ENCODE measurements at regions not wholly inside any gene's neighbourhood (a gene's known extent, or its start where the extent isn't known, plus 50 kb on each side); places are given as distances from the start of the nearest gene placed in this dataset.
"Not testable (repeated sequence)": the region's sequence is repeated elsewhere in the genome, so short reads cannot be mapped to it uniquely, and the experiment has no call there.

DNA sequence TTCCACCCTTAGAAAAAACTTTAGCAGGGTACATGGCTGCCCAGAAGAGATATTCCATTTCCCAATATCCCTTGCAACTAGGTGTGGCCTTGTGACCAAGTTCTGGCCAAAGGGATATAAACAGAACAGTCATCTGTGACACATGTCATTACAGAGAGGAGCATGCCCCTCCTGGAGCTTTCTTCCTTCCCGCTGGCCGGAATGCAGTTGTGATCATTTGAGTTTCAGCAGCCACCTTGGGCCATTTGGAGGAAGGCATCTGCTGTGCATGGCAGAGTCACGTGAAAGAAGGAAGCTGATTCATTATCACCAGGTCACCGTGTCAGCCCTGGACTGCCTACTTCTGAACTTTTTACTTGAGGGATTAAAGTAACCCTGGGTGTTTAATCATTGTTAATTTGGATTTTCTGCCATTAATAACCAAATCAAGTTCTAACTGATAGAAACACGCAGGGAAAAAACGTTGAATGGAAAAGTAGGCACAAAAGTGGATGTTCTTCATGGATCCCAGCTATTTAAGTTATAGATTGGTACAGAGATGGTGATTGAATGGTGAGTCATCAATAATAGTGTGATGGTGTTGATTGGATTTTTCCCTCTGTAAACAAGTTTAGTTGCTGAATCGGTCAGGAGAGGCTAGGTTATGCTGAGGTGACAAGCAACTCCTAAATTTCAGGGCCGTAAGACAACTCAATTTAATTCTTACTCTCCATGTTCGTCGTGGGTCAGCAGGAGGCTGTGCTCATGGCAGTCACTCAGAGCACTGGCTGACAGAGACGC, 80.7 kb upstream of the CCDC167 start:
- no peak for DNase-seq

DNA sequence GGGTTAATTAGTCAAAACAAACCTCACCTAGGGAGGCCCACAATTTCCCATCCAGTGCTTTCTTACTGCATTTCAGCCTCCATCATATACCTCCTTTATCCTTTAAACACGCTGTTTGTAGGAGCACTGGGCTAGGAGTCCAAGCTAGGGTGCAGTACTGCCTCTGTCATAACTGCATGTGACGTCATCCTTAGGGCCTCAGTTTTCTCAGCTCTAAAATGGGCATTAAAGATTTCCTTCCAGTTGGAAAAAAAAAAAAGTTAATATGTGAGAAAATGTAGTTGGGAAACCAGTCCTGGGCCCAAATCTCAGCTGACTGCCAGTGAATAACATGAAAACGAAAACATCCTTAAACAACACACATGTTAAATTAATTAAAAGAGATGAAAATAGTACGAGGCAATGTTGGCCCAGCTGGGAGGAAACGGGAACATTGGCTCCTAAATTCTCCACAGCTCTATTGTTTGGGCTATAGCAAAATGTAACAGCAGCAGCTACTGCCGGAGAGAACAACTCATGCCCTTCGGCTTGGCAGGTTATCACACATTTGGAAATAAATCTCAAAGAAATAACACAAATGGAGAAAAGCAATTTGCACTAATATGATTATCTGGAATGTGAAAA, 79.9 kb upstream of the CCDC167 start:
- DNase-seq: no peak

DNA sequence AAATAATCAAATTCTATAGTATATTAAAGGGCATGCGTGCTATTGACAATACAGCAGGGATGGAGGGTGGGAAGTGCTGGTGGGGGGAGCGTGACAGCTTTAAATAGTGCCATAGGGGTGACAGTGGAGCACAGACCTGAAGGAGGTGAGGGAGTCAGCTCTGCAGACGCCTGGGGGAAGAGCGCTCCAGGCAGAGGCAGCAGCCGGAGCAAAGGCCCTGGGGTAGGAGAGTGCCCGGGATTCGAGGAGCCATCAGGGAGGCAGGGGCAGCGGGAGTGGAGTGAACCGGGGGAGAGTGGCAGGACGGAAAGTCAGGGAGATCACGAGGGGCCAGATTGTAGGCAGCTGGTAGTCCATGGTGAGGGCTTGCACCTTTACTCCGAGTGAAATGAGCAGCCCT, 78.4 kb upstream of the CCDC167 start:
- DNase-seq: no peak

DNA sequence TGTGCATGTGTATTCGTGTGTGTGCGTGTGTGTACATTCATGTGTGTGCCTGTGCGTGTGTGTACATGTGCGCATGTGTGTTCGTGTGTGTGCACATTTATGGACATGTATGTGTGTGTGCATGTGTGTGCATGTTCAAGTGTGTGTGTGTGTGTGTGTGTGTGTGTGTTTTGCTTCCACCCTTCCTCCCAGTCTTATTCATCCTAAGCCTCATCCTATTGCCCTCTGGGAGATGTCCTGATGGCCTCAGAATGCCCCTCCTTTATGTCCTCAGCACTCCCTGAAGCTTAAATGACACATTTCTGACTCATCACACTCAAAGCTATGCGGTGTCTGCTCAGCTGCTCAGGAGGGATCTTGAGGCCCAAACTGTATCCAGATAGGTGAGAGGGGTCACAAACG, 76.6 kb upstream of the CCDC167 start:
- DNase-seq: no peak

DNA sequence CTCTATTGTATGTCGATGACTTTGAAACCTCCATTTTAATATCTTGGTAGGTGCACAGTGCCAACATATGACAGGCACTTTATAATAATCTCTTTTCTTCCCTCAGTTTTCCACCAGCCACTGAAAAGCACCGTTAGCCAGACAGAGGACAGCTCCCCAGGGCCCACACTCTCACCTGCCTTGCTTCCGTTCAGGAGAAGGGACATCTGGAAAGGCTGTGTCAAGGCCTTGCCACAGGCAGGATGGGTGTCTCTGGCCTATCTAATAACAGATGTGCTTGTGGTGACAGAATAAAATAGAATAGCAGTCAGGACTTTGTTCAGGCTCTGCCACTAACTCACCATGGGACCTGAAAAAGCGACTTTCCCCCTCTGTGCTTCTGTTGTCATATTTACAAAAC, 75.5 kb upstream of the CCDC167 start:
- no peak for DNase-seq

DNA sequence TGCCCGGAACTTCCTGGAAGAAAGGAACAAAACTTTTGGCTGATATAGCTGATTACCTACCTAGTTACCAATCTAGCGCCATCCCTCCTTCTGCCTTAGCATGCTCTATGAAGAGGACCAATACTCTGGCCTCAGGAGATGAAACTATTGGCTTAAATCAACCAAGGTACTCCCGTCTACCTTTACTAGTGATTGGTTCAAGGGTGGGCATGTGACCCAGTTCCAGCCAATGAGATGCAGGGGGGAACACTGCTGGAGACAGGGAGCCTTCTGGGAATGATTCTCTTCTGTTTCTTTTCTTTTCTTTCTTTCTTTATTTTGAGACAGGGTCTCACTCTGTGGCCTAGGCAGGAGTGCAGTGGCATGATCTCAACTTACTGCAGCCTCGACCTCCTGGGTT, 72.6 kb upstream of the CCDC167 start:
- DNase-seq: no peak

DNA sequence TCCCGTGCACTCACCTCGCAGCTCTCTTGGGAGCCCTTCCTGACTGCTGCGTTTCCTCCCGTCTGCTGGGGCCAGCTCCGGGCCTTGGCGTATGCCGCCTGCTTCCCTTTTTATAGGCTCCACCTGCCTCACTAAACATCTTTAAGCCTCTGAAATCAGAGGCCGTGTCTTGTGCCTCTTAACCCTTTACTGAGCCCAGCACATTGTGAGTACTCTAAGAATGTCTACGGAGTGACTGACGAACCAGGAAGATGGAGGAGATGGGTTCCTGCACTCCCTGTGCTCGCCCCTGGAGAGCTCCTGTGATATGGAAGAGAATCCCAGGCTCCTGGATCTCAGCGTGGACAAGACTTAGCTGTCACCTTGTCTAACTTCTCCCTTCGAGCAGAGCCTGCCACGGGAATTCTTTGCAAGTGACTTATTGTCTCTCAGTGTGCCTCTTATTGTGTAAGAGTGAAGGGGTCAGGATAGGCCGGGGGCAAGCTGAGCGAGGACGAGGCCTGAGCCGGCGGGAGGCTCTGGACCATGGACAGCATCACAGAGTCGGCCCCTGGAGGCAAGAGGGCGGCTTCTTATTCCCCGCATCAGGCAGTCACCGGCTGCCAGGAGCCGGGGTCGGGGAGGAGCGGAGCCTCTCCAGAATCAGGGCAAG, 70.9 kb upstream of the CCDC167 start:
- DNase-seq: no peak

DNA sequence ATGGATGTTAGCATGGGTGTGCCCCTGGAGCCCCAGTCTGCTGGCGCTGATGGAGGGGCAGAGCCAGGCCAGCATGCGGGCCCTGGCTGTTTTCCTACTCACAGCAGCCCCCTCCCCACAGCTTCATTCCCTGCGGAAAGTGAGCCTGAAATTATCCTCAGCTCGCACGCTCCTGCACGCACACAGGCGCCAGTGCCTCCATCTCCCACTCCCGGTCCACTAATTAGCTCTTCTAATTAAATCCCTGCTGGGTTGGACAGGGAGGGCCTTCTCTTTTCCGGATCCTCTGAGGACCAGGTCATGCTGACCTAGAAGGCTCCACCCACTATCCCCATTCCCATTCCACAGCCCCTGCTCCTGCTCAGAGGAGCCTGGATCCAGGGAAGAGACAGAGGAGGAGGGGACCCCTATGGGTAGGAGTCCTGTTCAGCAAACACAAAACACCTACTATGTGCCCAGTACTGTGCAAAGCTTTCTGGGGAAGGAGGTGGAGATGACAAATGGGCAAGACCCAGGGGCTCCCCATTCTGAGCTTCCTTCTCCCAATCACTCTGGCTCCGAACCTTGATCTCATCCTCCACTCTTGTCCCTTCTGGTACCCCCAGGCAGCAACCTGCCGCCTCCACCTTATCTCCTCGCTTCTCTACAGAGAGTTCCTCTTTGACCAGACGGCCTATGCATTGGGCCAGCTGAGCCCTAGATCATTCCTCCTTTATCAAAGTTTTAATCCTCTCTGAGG, 70.2 kb upstream of the CCDC167 start:
- DNase-seq: no peak

DNA sequence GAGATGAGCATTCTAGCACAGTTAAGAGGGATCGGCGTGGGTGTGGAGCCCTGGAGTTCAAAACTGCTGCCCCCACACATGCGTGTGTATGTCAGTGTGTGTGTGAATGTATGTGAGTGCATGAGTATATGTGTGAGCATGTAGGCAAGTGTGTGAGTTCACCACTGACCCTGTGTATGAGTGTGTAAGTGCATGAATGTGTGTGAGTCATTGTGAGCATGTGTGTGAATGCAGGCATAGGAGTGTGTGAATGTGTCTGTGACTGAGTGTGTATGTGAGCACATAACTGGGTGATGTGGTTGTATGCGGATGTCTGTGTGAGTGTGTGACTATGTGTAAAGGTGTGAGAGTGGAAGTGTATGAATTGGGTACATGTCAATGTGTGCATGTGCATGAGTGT, 69.6 kb upstream of the CCDC167 start:
- DNase-seq: no peak

DNA sequence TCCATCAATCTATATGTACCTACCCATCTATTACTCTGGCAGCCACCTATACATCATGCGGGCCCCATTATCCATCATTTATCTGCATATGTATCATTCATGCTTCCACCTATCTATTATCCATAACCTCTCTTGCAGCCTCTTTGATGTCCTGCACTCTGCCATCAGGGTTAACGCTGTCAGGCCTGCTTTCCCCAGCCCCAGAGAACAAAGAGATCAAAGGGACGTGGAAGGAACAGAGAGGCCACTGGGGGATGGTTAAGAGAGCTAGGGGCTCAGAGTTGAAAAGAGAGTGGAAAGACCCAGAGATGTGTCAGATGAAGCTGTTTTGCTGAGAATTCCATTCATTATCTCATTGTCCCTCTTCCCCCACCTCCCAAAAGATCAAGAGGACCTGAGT, 67.3 kb upstream of the CCDC167 start:
- DNase-seq: no peak

DNA sequence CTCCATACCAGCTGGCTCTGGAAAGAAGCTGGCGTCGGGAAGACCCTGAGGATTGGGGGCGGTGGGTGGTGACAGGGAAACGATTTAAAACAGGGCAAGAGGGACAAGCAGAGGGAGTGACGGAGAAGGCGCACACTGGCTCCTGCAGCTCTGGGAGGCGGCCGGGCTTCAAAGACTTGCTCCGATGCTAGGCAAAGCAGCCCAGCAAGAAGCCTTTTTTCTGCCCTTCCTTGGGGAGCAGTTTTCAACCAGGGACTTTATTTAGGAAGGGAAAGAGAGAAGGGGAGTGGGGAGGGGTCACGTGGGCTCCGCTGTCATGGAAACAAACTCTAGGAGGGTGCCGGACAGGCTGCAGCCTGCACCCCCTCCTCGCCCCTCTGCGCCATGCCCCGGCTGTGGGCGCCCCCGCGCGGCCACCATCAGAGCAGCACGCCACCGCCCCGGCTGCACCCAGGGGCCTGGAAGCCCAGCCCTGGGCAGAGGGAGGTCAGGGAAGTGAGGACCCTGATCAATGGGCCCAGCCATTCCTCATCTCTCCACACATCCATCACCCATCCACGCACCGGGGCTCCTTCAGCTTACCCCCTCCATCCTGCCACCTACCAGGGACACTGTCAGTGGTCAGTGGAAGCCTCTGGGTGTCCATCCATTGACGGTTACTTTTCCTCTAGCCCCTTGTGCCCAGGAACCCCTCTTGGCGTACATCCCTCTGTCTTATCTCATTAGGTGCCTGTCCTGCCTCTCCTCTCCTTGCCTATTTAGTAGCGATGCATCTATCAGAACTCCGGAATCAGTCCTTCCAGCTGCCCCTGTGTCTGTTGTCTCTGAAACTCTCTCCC, 66.6 kb upstream of the CCDC167 start:
- peak; percentile 68 to 73 for DNase-seq

DNA sequence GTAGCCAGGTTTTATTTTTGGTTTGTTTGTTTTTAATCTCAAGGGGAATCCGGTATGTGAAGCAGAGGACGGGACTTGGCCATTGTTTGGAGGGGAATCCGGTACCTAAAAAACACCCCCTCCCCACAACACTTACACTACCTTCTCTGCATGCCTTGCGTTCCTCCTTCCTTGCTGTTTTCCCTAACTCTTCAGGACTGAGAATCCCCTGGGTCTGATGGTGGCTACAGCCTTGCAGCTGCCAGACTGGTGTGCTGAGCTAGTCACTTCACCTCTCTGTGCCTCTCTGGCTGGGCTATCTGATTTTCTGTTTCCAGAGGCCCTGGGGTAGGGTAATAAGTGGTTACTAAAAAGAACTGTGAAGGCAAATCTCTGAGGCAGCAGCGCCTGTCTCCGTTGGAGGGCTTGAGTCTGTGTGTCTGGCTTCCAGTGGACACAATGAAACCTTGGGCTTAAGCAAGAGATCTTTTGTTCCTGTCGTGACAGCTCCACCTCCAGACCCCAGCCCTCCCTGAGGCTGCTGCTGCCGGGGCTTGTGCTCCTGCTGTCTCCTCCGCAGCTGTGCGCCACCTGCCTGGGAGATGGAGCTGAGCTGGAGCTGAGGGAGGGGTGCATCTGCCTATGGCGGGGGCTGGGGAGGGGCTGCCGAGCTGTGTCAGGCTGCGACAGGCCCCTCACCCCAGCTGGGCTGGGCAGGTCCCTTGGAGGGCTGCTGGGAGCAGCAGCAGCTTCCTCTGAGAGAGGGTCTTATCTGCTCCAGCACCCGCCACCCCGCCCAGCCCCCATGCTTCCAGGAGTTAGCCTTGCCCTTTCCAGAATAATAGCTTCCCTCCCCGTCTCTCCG, 65.8 kb upstream of the CCDC167 start:
- no peak for DNase-seq

DNA sequence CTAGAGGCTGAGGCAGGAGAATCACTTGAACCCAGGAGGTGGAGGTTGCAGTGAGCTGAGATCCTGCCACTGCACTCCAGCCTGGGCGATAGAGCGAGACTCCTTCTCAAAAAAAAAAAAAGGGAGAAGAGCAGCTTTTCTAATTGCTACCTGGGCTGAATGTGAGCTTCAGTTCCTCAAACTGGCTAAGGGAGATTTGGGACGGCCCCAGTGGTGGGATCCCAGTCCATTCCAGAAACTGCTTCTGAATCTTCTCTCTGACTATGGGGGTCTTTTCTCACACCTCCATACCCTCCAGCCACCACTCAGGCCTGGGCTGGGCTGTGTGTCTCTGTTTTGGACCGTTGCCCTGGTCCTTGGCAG, 63.2 kb upstream of the CCDC167 start:
- not testable (repeated sequence) for DNase-seq

DNA sequence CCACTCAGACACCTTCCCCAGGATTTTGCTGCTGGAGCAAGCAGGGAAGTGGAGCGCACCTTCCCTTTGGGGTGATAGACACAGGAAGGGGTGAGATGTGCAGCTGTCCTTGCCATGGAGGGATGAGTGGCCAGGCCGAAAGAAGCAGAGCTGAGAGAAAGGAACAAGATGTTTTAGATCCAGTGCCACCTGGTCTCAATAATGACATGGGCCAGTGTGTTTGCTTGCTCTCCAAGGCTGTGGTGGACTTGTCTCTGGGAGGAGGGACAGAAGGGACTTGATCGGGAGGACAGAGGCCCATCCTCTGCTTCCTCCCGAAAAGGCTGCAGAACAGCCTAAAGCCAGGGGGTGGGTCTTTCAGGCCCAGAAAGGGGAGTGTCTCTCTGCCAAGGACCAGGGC, 61.7 kb upstream of the CCDC167 start:
- no peak for DNase-seq

DNA sequence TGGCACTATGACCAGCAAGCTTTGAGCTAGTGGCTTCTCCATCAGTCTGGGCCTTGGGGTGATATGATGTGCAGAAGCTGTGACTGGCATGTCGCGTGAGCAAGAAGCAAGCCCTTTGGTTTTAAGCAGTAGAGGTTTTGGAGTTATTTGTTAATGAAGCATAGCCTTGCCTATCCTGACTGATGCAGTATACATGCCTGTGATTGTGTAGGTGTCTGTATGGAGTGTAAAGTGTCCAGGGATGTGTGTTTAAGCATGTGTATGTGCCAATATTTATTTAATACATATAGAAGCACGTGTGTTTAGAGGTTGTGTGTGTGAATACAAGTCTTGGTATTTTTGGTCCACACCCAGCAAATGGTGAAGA, 61.0 kb upstream of the CCDC167 start:
- no peak for DNase-seq

DNA sequence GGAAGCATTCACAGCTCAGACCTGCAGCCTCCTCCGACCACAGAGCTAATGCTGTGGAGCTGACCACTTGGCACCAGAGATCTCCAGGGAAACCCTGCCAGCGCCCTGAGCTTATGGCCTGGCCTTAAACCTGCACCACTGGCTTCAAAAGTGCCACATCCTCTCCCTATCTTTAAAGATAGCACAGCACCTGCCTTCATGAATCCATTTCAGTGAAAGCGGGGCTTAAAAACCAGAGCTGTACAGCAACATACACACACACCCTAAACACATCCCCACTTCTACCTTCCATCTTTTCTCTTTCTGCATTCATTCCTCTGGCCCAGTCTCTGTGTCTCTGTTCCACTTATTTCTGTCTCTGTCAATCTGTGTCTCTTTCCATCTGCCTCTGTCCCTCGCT, 59.8 kb upstream of the CCDC167 start:
- DNase-seq: no peak

DNA sequence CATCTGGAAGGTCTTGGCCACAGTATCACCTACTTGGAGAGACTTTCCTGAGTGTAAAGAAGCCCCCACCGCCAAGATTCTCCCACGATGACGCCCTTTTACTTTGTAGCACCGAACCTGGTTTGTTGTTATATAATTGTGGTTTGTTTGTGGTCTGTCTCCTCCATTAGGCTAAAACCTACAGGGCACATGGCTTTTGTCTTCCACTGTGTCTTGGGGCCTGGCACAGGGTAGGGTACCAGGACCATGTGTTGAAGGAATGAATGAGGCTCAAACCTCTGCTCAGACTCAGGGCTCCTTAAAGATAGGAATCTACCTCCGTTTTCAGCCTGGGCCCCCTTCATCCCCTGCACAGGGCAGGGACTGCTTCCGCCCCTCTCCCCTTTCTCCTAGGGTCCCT, 59.4 kb upstream of the CCDC167 start:
- no peak for DNase-seq

DNA sequence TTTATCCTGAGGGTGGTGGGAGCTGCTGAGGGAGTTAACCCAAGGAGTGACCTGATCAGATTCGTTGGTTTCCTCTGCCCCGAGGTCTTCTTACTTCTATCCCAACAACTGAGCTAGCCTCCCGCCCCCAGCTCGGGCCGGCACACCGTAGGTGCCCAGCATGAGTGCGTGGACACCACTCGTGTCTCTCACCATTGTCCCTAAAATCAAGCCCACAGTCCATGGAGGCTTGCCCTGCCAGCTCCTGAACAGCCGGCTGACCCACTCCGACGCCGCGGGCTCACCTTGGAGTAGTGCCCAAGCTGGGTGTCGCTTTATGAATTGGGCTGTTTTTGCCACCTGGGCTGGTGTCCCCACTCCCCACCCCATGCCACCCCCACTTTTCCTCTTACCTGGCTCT, 59.0 kb upstream of the CCDC167 start:
- no peak for DNase-seq

DNA sequence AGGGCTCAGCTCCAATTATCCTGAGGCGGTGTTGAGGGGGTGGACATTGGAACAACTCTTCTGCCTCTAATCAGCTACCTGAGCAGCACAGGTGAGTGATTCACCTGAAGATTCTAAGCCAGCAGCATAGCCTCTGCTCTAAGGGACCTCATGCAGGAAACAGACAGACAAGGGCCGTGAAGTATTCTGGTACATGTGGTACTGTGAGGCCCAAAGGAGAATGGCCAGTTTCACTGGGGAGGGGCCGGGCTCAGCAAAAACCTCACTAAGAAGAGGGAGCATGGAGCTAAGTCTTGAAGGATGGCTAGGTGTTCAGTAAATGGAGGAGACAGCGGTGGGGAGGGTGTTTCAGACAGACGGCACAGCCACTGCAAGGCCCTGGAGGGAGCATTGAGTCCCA, 58.5 kb upstream of the CCDC167 start:
- no peak for DNase-seq

DNA sequence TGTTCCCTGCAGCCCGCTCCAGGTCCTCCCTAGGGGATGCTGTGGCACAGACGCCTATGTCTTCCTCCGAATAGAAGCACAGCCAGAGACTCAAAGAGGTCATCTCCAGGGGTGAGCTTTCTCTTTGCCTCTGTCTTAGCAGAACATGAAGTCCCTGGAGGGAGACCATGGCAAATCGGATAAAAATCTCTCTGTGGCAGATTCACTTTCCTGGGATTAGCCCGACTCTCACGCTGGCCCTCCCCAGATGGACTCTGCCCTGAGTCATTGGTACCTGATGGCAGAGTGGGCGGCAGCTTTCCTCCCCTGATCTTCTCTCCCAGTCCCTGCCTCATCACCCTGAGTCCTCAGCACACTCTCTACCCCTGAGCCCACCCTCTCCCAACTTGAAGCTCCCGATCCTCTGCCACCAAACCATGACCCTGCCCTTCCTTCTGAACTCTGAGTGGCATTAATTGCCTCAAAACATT, 58.0 kb upstream of the CCDC167 start:
- DNase-seq: no peak

DNA sequence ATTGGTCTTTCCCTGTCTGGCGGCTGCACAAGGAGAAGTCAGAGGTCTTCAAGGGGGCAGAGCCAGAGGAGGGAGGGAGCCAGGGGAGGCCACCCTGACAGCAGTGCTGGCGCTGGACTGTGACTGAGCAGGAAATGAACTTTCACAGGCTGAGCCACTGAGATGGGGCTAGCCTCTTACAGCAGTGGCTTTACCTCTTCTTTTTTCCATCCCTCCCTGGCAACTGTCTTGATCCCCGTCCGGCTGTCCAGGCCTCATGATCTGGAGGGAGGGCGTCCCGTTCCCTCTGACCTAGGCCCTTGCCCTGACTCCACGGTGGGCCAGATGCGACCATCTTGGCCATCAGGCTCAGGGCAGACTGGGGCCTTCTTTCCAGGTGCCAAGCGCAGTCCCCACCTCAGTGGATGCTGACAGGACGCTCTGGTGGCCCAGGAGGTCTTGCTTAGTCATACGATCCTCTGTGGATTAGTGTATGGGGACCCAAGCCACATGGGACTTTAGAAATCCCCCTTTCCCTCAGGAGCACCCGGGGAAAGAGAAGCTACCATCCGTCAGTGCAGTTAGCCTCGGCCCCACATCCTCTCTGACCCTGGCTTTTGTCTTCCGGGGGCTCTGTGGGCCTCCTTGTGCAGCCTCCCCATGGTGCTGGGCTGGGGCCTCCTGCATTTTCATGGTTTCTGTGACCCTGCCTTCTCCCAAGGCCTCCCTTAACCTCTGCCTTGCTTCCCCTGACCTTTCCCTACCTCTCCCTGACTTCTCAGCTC, 57.4 kb upstream of the CCDC167 start:
- DNase-seq: no peak

Measured in CD4-positive, alpha-beta T cell treated with Interleukin-1 beta for 1 hour (primary cell).